ENCODE measurements at regions not wholly inside any gene's neighbourhood (a gene's known extent, or its start where the extent isn't known, plus 50 kb on each side); places are given as distances from the start of the nearest gene placed in this dataset.
"Not testable (repeated sequence)": the region's sequence is repeated elsewhere in the genome, so short reads cannot be mapped to it uniquely, and the experiment has no call there.

- H3K36me3 ChIP-seq (ENCODE audit: control insufficient read depth in 1 of 2, insufficient read depth in 2 of 2, low read length in 2 of 2), result no peaks in the 10 kb centered on the region
- no peak overlapping the region for H3K4me3 ChIP-seq (ENCODE audit: low read depth in 1 of 2, low read length in 2 of 2)
- H3K27ac ChIP-seq (ENCODE audit: low read length), result no peak overlapping the region
- no peaks in the 10 kb centered on the region for H3K4me1 ChIP-seq (ENCODE audit: control insufficient read depth in 1 of 2, insufficient read depth in 2 of 2, low read length in 2 of 2)
- no peaks in the 10 kb centered on the region for H3K27me3 ChIP-seq (ENCODE audit: low read depth, low read length)
- no peaks in the 10 kb centered on the region for H3K9me3 ChIP-seq (ENCODE audit: control insufficient read depth in 1 of 2, low read length in 2 of 2)
Measured at GRCh38 chr4:171340258-171340657, 472.9 kb upstream of the GALNTL6 start.

GRCh38 chr4:171334549-171334948 lies 478.7 kb upstream of the GALNTL6 start:
- no peak overlapping the region for H3K27ac ChIP-seq (ENCODE audit: low read length)
- H3K36me3 ChIP-seq (ENCODE audit: control insufficient read depth in 1 of 2, insufficient read depth in 2 of 2, low read length in 2 of 2), result no peaks in the 10 kb centered on the region
- no peaks in the 10 kb centered on the region for H3K9me3 ChIP-seq (ENCODE audit: control insufficient read depth in 1 of 2, low read length in 2 of 2)
- H3K27me3 ChIP-seq (ENCODE audit: low read depth, low read length), result no peaks in the 10 kb centered on the region
- H3K4me1 ChIP-seq (ENCODE audit: control insufficient read depth in 1 of 2, insufficient read depth in 2 of 2, low read length in 2 of 2), result no peaks in the 10 kb centered on the region
- H3K4me3 ChIP-seq (ENCODE audit: low read depth in 1 of 2, low read length in 2 of 2), result no peak overlapping the region

- no peaks in the 10 kb centered on the region for H3K9me3 ChIP-seq (ENCODE audit: control insufficient read depth in 1 of 2, low read length in 2 of 2)
- no peak overlapping the region for H3K27ac ChIP-seq (ENCODE audit: low read length)
- H3K4me1 ChIP-seq (ENCODE audit: control insufficient read depth in 1 of 2, insufficient read depth in 2 of 2, low read length in 2 of 2), result no peaks in the 10 kb centered on the region
- no peaks in the 10 kb centered on the region for H3K36me3 ChIP-seq (ENCODE audit: control insufficient read depth in 1 of 2, insufficient read depth in 2 of 2, low read length in 2 of 2)
- no peaks in the 10 kb centered on the region for H3K27me3 ChIP-seq (ENCODE audit: low read depth, low read length)
- no peak overlapping the region for H3K4me3 ChIP-seq (ENCODE audit: low read depth in 1 of 2, low read length in 2 of 2)
Measured at GRCh38 chr4:171308661-171309060, 504.5 kb upstream of the GALNTL6 start.

- not testable (repeated sequence) for H3K27ac ChIP-seq (ENCODE audit: low read length); H3K4me1 ChIP-seq (ENCODE audit: control insufficient read depth in 1 of 2, insufficient read depth in 2 of 2, low read length in 2 of 2); H3K4me3 ChIP-seq (ENCODE audit: low read depth in 1 of 2, low read length in 2 of 2); H3K36me3 ChIP-seq (ENCODE audit: control insufficient read depth in 1 of 2, insufficient read depth in 2 of 2, low read length in 2 of 2); H3K9me3 ChIP-seq (ENCODE audit: control insufficient read depth in 1 of 2, low read length in 2 of 2); H3K27me3 ChIP-seq (ENCODE audit: low read depth, low read length)
Measured at GRCh38 chr4:171298048-171298718, 515.0 kb upstream of the GALNTL6 start.

- Histone ChIP-seq H3K36me3 (ENCODE audit: control insufficient read depth in 1 of 2, insufficient read depth in 2 of 2, low read length in 2 of 2) (no peaks in the 10 kb centered on the region), H3K4me1 (ENCODE audit: control insufficient read depth in 1 of 2, insufficient read depth in 2 of 2, low read length in 2 of 2) (no peaks in the 10 kb centered on the region), H3K9me3 (ENCODE audit: control insufficient read depth in 1 of 2, low read length in 2 of 2) (no peaks in the 10 kb centered on the region), H3K27ac (ENCODE audit: low read length) (no peak overlapping the region), H3K4me3 (ENCODE audit: low read depth in 1 of 2, low read length in 2 of 2) (no peak overlapping the region), H3K27me3 (ENCODE audit: low read depth, low read length) (no peaks in the 10 kb centered on the region)
Measured at GRCh38 chr4:171288816-171289432, 524.3 kb upstream of the GALNTL6 start.

- no peak overlapping the region for H3K4me3 ChIP-seq (ENCODE audit: low read depth in 1 of 2, low read length in 2 of 2)
- H3K27me3 ChIP-seq (ENCODE audit: low read depth, low read length), result no peaks in the 10 kb centered on the region
- H3K36me3 ChIP-seq (ENCODE audit: control insufficient read depth in 1 of 2, insufficient read depth in 2 of 2, low read length in 2 of 2), result no peaks in the 10 kb centered on the region
- no peaks in the 10 kb centered on the region for H3K4me1 ChIP-seq (ENCODE audit: control insufficient read depth in 1 of 2, insufficient read depth in 2 of 2, low read length in 2 of 2)
- H3K27ac ChIP-seq (ENCODE audit: low read length), result no peak overlapping the region
- no peaks in the 10 kb centered on the region for H3K9me3 ChIP-seq (ENCODE audit: control insufficient read depth in 1 of 2, low read length in 2 of 2)
Measured at GRCh38 chr4:171281359-171281758, 531.8 kb upstream of the GALNTL6 start.

- H3K4me3 ChIP-seq (ENCODE audit: low read depth in 1 of 2, low read length in 2 of 2), result no peak overlapping the region
- no peaks in the 10 kb centered on the region for H3K27me3 ChIP-seq (ENCODE audit: low read depth, low read length)
- H3K36me3 ChIP-seq (ENCODE audit: control insufficient read depth in 1 of 2, insufficient read depth in 2 of 2, low read length in 2 of 2), result no peaks in the 10 kb centered on the region
- H3K4me1 ChIP-seq (ENCODE audit: control insufficient read depth in 1 of 2, insufficient read depth in 2 of 2, low read length in 2 of 2), result no peaks in the 10 kb centered on the region
- H3K9me3 ChIP-seq (ENCODE audit: control insufficient read depth in 1 of 2, low read length in 2 of 2), result no peaks in the 10 kb centered on the region
- no peak overlapping the region for H3K27ac ChIP-seq (ENCODE audit: low read length)
Measured at GRCh38 chr4:171279131-171279530, 534.1 kb upstream of the GALNTL6 start.

- H3K4me3 ChIP-seq (ENCODE audit: low read depth in 1 of 2, low read length in 2 of 2), result no peak overlapping the region
- no peaks in the 10 kb centered on the region for H3K4me1 ChIP-seq (ENCODE audit: control insufficient read depth in 1 of 2, insufficient read depth in 2 of 2, low read length in 2 of 2)
- H3K36me3 ChIP-seq (ENCODE audit: control insufficient read depth in 1 of 2, insufficient read depth in 2 of 2, low read length in 2 of 2), result no peaks in the 10 kb centered on the region
- no peak overlapping the region for H3K27ac ChIP-seq (ENCODE audit: low read length)
- no peaks in the 10 kb centered on the region for H3K9me3 ChIP-seq (ENCODE audit: control insufficient read depth in 1 of 2, low read length in 2 of 2)
- H3K27me3 ChIP-seq (ENCODE audit: low read depth, low read length), result no peaks in the 10 kb centered on the region
Measured at GRCh38 chr4:171266671-171267070, 546.5 kb upstream of the GALNTL6 start.

GRCh38 chr4:171265190-171265818 lies 547.9 kb upstream of the GALNTL6 start:
- H3K4me1 ChIP-seq (ENCODE audit: control insufficient read depth in 1 of 2, insufficient read depth in 2 of 2, low read length in 2 of 2), result no peaks in the 10 kb centered on the region
- H3K27ac ChIP-seq (ENCODE audit: low read length), result no peak overlapping the region
- peaks cover 0 to 2% of the 10 kb centered on the region in 2 donors for H3K9me3 ChIP-seq (ENCODE audit: control insufficient read depth in 1 of 2, low read length in 2 of 2)
- no peaks in the 10 kb centered on the region for H3K36me3 ChIP-seq (ENCODE audit: control insufficient read depth in 1 of 2, insufficient read depth in 2 of 2, low read length in 2 of 2)
- no peaks in the 10 kb centered on the region for H3K27me3 ChIP-seq (ENCODE audit: low read depth, low read length)
- no peak overlapping the region for H3K4me3 ChIP-seq (ENCODE audit: low read depth in 1 of 2, low read length in 2 of 2)

GRCh38 chr4:171256223-171256622 lies 557.0 kb upstream of the GALNTL6 start:
- H3K4me3 ChIP-seq (ENCODE audit: low read depth in 1 of 2, low read length in 2 of 2), result no peak overlapping the region
- H3K36me3 ChIP-seq (ENCODE audit: control insufficient read depth in 1 of 2, insufficient read depth in 2 of 2, low read length in 2 of 2), result no peaks in the 10 kb centered on the region
- no peaks in the 10 kb centered on the region for H3K27me3 ChIP-seq (ENCODE audit: low read depth, low read length)
- H3K27ac ChIP-seq (ENCODE audit: low read length), result no peak overlapping the region
- no peaks in the 10 kb centered on the region for H3K4me1 ChIP-seq (ENCODE audit: control insufficient read depth in 1 of 2, insufficient read depth in 2 of 2, low read length in 2 of 2)
- H3K9me3 ChIP-seq (ENCODE audit: control insufficient read depth in 1 of 2, low read length in 2 of 2), result peaks cover 0 to 2% of the 10 kb centered on the region in 2 donors

GRCh38 chr4:171246948-171247347 lies 566.3 kb upstream of the GALNTL6 start:
- Histone ChIP-seq H3K27me3 (ENCODE audit: low read depth, low read length) (no peaks in the 10 kb centered on the region), H3K4me1 (ENCODE audit: control insufficient read depth in 1 of 2, insufficient read depth in 2 of 2, low read length in 2 of 2) (no peaks in the 10 kb centered on the region), H3K4me3 (ENCODE audit: low read depth in 1 of 2, low read length in 2 of 2) (no peak overlapping the region), H3K27ac (ENCODE audit: low read length) (no peak overlapping the region), H3K9me3 (ENCODE audit: control insufficient read depth in 1 of 2, low read length in 2 of 2) (no peaks in the 10 kb centered on the region), H3K36me3 (ENCODE audit: control insufficient read depth in 1 of 2, insufficient read depth in 2 of 2, low read length in 2 of 2) (no peaks in the 10 kb centered on the region)

Measured in muscle layer of duodenum (tissue), 2 donors.